ENCODE measurements at regions not wholly inside any gene's neighbourhood (a gene's known extent, or its start where the extent isn't known, plus 50 kb on each side); places are given as distances from the start of the nearest gene placed in this dataset.

GRCh38 chr17:51486091-51486490 is 225.7 kb downstream of the UTP18 start:
- no peak for FAIRE-seq
- DNase-seq (ENCODE audit: insufficient read length, low spot score): no peak
- no peak for TF ChIP-seq CTCF (IDR thresholded peaks at IDR 0.05; ENCODE audit: insufficient read depth, missing control alignments)

GRCh38 chr17:51486885-51487520 is 226.7 kb downstream of the UTP18 start:
- FAIRE-seq (no peak), DNase-seq (ENCODE audit: insufficient read length, low spot score) (no peak)
- TF ChIP-seq CTCF (IDR thresholded peaks at IDR 0.05; ENCODE audit: insufficient read depth, missing control alignments): no peak

GRCh38 chr17:51487947-51488346 is 227.6 kb downstream of the UTP18 start:
- TF ChIP-seq CTCF (IDR thresholded peaks at IDR 0.05; ENCODE audit: insufficient read depth, missing control alignments): peak; percentile 49
- FAIRE-seq (no peak), DNase-seq (ENCODE audit: insufficient read length, low spot score) (no peak)

GRCh38 chr17:51491416-51491815 is 231.1 kb downstream of the UTP18 start:
- FAIRE-seq: no peak
- no peak for TF ChIP-seq CTCF (IDR thresholded peaks at IDR 0.05; ENCODE audit: insufficient read depth, missing control alignments)

GRCh38 chr17:51493206-51493605 is 232.9 kb downstream of the UTP18 start:
- DNase-seq (ENCODE audit: insufficient read length, low spot score) (no peak), FAIRE-seq (no peak)

More at GRCh38 chr17:51491416-51491815, 231.1 kb downstream of the UTP18 start:
- DNase-seq (ENCODE audit: insufficient read length, low spot score): no peak

GRCh38 chr17:51496378-51496777 is 236.0 kb downstream of the UTP18 start:
- FAIRE-seq (no peak), DNase-seq (ENCODE audit: insufficient read length, low spot score) (no peak)
- no peak for TF ChIP-seq CTCF (IDR thresholded peaks at IDR 0.05; ENCODE audit: insufficient read depth, missing control alignments)

More at GRCh38 chr17:51493206-51493605, 232.9 kb downstream of the UTP18 start:
- TF ChIP-seq CTCF (IDR thresholded peaks at IDR 0.05; ENCODE audit: insufficient read depth, missing control alignments): no peak

GRCh38 chr17:51499897-51500296 is 239.6 kb downstream of the UTP18 start:
- DNase-seq (ENCODE audit: insufficient read length, low spot score): no peak
- TF ChIP-seq CTCF (IDR thresholded peaks at IDR 0.05; ENCODE audit: insufficient read depth, missing control alignments): no peak
- no peak for FAIRE-seq
